OCI-LY3 (cell line): ENCODE measurements at regions not wholly inside any gene's neighbourhood (a gene's known extent, or its start where the extent isn't known, plus 50 kb on each side); places are given as distances from the start of the nearest gene placed in this dataset.

Experiments used
- CTCF ChIP-seq: fragments of 200-600, 300-600 bp; sonication (generic); IDR thresholded peaks from 2 replicates; pipeline ENCODE4 v1.5.1; 2014; ENCODE audit warnings: antibody characterized with exemption, low read length, low read depth
- EZH2phosphoT487 ChIP-seq: fragments of 200-600 bp; shearing (Covaris generic); IDR thresholded peaks from 2 replicates; pipeline ENCODE4 v1.6.1; 2018; ENCODE audit warnings: antibody characterized with exemption, mixed run types, low read depth

- TF ChIP-seq CTCF (no peak), EZH2phosphoT487 (no peak)
These were observed 94.5 kb downstream of the COPS8 start for GRCh38 chr2:237180187-237180586.
